Mesendoderm (in vitro differentiated cells): ENCODE measurements at regions not wholly inside any gene's neighbourhood (a gene's known extent, or its start where the extent isn't known, plus 50 kb on each side); places are given as distances from the start of the nearest gene placed in this dataset.

Source experiments
- DNase-seq: peaks from one replicate; pipeline ENCODE4 v3.0.0; 2013
- H2AK5ac ChIP-seq: 2 replicates; pipeline ENCODE4 v1.6.1; 2013; ENCODE audit warnings: low read length, inconsistent platforms
- H2BK120ac ChIP-seq: 2 replicates; pipeline ENCODE4 v1.6.1; 2013; ENCODE audit warnings: low read depth, mild to moderate bottlenecking, low read length, moderate library complexity, mixed read lengths
- H2BK15ac ChIP-seq: replicated peaks from 2 replicates; pipeline ENCODE4 v1.6.1; 2013; ENCODE audit warnings: low read depth, mild to moderate bottlenecking, moderate library complexity
- H2BK5ac ChIP-seq: 2 replicates; pipeline ENCODE4 v1.6.1; 2013; ENCODE audit warnings: low read length, inconsistent platforms
- H3K18ac ChIP-seq: 2 replicates; pipeline ENCODE4 v1.6.1; 2013; ENCODE audit warnings: mild to moderate bottlenecking, low read length, mixed read lengths
- H3K23ac ChIP-seq: one replicate; pipeline ENCODE4 v1.6.1; 2013; ENCODE audit warnings: low read length
- H3K27ac ChIP-seq: 2 replicates; pipeline ENCODE4 v1.5.1; 2013; ENCODE audit warnings: low read depth, mild to moderate bottlenecking, inconsistent platforms, low read length, moderate library complexity
- H3K27me3 ChIP-seq: 2 replicates; pipeline ENCODE4 v1.6.1; 2013; ENCODE audit warnings: low read length, control low read depth, mild to moderate bottlenecking, inconsistent platforms; ENCODE audit not compliant: insufficient read depth, poor library complexity
- H3K36me3 ChIP-seq: 2 replicates; pipeline ENCODE4 v1.6.1; 2013; ENCODE audit warnings: low read length, inconsistent platforms; ENCODE audit not compliant: control insufficient read depth, insufficient read depth
- H3K4ac ChIP-seq: one replicate; pipeline ENCODE4 v1.6.1; 2013; ENCODE audit warnings: low read depth, mild to moderate bottlenecking, low read length, moderate library complexity
- H3K4me1 ChIP-seq: 2 replicates; pipeline ENCODE4 v1.6.1; 2013; ENCODE audit warnings: low read depth, low read length, inconsistent platforms; ENCODE audit not compliant: control insufficient read depth
- H3K4me2 ChIP-seq: 2 replicates; pipeline ENCODE4 v1.6.1; 2013; ENCODE audit warnings: low read length
- H3K4me3 ChIP-seq: 2 replicates; pipeline ENCODE4 v1.5.1; 2013; ENCODE audit warnings: mild to moderate bottlenecking, low read length
- H3K56ac ChIP-seq: one replicate; pipeline ENCODE4 v1.6.1; 2013; ENCODE audit warnings: low read length
- H3K79me1 ChIP-seq: 2 replicates; pipeline ENCODE4 v1.6.1; 2013; ENCODE audit warnings: low read length, inconsistent platforms
- H3K79me2 ChIP-seq: 2 replicates; pipeline ENCODE4 v1.6.1; 2013; ENCODE audit warnings: mild to moderate bottlenecking, low read length; ENCODE audit not compliant: control insufficient read depth, insufficient read depth
- H3K9ac ChIP-seq: 2 replicates; pipeline ENCODE4 v1.6.1; 2013; ENCODE audit warnings: low read length, inconsistent platforms
- H4K5ac ChIP-seq: one replicate; pipeline ENCODE4 v1.6.1; 2013; ENCODE audit warnings: low read length
- H4K8ac ChIP-seq: one replicate; pipeline ENCODE4 v1.6.1; 2013; ENCODE audit warnings: low read depth, mild to moderate bottlenecking, control low read depth, low read length, moderate library complexity
- WGBS: extraction: QIAGEN DNeasy Blood & Tissue Kit; methylation state at CpG from one replicate; pipeline ENCODE4 v1.1.7; 2013; ENCODE audit warnings: low lambda C conversion rate, missing lambda C conversion rate; ENCODE audit not compliant: insufficient coverage; ENCODE audit errors: extremely low coverage; 5-methylcytosine and 5-hydroxymethylcytosine counted together

DNA sequence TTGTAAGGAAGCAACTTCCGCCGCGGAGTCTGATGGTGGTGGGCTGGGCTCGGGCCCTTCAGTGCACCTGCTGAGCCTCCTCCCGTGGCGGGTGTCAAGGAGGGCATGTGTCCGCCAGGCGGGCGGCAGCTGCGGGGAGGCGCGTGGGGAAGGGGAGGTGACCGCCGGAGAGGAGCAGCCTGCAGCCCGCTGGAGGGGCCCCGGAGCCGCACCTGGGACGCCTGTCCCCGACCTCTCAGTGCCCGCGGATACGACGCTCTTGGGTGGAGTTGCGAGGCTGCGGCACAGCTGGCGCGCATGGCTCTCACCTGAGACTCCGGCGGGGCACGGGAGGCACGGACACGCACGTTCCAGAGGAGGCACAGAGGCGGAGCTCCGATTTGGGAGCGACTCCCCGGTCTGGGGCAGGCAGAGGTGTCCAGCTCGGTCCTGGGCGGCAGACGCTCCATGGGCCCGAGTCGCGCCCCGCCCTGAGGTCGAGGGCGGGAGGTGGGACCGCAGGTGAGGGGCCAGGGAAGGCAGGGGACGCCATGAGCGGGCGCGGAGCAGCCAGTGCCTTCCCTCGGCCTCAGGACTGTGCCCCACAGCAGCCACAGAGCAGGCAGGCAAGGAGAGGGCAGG is 50.2 kb upstream of the PRR20G start:
- Histone ChIP-seq H3K18ac (no peak overlapping the region), H3K79me2 (no peaks in the 10 kb centered on the region), H3K36me3 (no peaks in the 10 kb centered on the region), H3K4me1 (no peaks in the 10 kb centered on the region), H4K5ac (no peak overlapping the region), H2BK120ac (no peak overlapping the region), H4K8ac (no peak overlapping the region), H3K27ac (no peak overlapping the region), H3K4ac (no peak overlapping the region), H2BK15ac (no peak overlapping the region), H3K27me3 (no peaks in the 10 kb centered on the region), H3K56ac (no peak overlapping the region), H3K4me2 (no peak overlapping the region), H3K9ac (no peak overlapping the region), H3K23ac (no peak overlapping the region), H2BK5ac (no peak overlapping the region), H3K4me3 (no peak overlapping the region), H3K79me1 (no peaks in the 10 kb centered on the region), H2AK5ac (no peak overlapping the region)
- WGBS: no CpG with 5 or more reads among the region's 52 CpGs
- DNase-seq: no peak
